ENCODE measurements at regions not wholly inside any gene's neighbourhood (a gene's known extent, or its start where the extent isn't known, plus 50 kb on each side); places are given as distances from the start of the nearest gene placed in this dataset.

DNA sequence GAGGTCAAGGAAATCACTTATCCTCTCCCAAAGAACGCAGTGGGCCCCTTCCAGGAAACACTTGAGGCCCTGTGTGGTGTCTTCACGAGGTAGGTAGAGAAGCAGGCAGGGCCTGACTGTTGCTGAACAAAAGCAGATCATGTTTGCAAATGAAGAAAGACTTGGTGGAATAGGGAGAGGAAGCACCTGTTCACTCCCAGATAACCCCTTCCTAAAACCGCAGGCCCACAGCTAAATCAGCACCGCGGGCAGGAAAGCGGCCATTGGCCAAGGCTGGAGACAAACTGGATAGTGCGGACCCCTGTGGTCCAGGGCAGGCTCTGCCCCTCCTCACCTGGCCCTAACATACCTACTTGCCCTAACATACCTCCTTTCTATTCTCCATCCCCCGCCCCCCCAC is 64.9 kb upstream of the KLHL29 start:
- no peaks in the 10 kb centered on the region for H3K9me3 Mint-ChIP-seq
- no peak overlapping the region for H3K4me3 Mint-ChIP-seq
- no peaks in the 10 kb centered on the region for H3K36me3 Mint-ChIP-seq (ENCODE audit: low read depth)
- H3K27ac Mint-ChIP-seq (ENCODE audit: unreplicated experiment) = no peak overlapping the region
- H3K27me3 Mint-ChIP-seq (ENCODE audit: low read depth) = peaks cover 3% of the 10 kb centered on the region
- no peak for DNase-seq (ENCODE audit: low read depth, low spot score)
- no peaks in the 10 kb centered on the region for H3K4me1 Mint-ChIP-seq
- TF ChIP-seq, protein P1, sequence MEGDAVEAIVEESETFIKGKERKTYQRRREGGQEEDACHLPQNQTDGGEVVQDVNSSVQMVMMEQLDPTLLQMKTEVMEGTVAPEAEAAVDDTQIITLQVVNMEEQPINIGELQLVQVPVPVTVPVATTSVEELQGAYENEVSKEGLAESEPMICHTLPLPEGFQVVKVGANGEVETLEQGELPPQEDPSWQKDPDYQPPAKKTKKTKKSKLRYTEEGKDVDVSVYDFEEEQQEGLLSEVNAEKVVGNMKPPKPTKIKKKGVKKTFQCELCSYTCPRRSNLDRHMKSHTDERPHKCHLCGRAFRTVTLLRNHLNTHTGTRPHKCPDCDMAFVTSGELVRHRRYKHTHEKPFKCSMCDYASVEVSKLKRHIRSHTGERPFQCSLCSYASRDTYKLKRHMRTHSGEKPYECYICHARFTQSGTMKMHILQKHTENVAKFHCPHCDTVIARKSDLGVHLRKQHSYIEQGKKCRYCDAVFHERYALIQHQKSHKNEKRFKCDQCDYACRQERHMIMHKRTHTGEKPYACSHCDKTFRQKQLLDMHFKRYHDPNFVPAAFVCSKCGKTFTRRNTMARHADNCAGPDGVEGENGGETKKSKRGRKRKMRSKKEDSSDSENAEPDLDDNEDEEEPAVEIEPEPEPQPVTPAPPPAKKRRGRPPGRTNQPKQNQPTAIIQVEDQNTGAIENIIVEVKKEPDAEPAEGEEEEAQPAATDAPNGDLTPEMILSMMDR (conservative IDR thresholded peaks at IDR 0.05) = no peak

DNA sequence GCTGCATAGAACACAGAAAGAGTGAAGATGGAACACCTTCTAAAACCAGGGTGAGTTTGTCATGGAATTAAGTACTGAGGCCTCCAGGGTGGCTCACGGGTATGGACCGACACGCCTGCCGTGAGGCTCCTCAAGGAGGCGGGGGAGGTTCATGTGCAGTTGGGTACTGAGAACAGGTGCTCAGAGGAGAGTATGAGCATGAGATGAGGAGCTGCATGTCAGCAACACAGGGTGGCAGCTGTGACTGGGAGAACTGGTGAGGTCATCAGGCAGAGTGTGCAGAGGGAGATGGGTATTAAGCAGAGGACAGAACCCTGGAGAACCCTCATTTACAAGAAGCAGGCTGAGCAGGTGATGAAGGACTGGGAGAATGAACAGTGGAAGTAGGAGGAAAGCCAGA is 63.2 kb upstream of the KLHL29 start:
- Mint-ChIP-seq H3K27me3 (ENCODE audit: low read depth) (peaks cover 5% of the 10 kb centered on the region), H3K4me3 (no peak overlapping the region), H3K27ac (ENCODE audit: unreplicated experiment) (peak overlapping the region; percentile 65), H3K9me3 (no peaks in the 10 kb centered on the region), H3K4me1 (no peaks in the 10 kb centered on the region), H3K36me3 (ENCODE audit: low read depth) (no peaks in the 10 kb centered on the region)
- TF ChIP-seq, protein P1 (conservative IDR thresholded peaks at IDR 0.05) = no peak
- no peak for DNase-seq (ENCODE audit: low read depth, low spot score)

DNA sequence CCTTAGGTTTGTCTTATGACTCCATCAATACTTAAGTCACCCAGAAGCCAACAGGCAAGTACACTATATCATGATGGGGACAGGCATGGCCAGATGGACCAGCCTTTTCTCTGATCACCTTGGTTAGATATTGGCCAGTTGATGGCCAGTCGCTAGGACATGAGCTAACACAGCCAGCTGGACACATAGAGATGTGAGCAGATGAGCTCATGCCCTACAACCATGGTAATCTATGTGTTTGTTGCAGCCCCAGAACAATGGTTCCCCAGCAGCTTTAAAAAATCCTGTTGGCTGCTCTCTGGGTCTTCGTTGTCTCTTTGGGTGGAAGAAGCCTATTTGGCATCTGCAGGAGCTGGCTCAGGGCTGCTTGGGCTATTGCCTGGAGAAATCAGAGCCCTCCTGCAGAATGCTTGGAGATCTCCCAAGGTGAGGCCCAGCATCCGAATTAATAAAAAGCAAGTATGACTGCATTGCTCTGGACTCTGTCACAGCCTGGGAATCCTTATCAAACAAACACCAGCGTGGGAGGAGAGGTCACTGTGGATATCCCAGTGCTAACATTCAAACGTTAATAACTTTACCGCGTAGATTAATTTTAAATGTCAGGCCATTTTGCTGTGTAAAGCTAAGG is 62.3 kb upstream of the KLHL29 start:
- DNase-seq (ENCODE audit: low read depth, low spot score) = no peak
- Mint-ChIP-seq H3K9me3 (no peaks in the 10 kb centered on the region), H3K27me3 (ENCODE audit: low read depth) (peaks cover 10% of the 10 kb centered on the region), H3K4me1 (no peaks in the 10 kb centered on the region), H3K27ac (ENCODE audit: unreplicated experiment) (no peak overlapping the region), H3K36me3 (ENCODE audit: low read depth) (no peaks in the 10 kb centered on the region), H3K4me3 (no peak overlapping the region)
- TF ChIP-seq, protein P1 (conservative IDR thresholded peaks at IDR 0.05) = no peak

DNA sequence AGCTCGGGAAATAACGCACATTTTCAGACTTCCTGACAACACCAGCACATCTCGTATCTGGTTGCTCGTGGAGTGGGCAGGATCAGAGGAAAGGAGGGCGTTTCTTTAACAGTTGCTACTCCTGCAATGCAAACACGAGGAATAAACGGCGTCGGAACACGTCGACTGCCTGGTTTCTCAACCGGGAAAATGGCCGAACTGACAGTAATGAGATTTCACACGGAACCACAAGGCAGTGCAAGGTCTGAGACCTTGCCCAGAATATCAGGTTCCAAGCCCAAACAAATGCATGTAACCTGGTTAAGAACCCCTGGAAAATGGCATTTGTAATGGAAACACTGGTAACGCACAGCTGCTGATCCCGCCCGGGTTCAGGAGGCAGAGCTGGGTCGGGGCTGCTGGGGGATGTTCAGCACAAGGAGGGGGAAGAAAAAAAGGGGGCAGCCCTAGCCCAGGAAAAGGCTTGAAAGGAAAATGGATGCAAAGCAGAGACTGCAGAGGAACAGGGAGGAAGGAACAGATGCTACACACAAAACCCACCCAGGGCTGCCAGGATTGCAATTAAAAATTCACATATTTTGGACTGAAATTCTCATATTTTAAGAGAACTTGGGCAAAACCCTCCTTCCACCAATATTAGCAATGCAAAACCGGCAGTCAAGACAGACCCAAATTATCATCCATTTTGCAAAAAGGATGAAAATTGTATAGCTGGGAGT is 61.6 kb upstream of the KLHL29 start:
- Mint-ChIP-seq H3K4me1 (no peaks in the 10 kb centered on the region), H3K4me3 (no peak overlapping the region), H3K9me3 (no peaks in the 10 kb centered on the region), H3K27me3 (ENCODE audit: low read depth) (peaks cover 15% of the 10 kb centered on the region), H3K36me3 (ENCODE audit: low read depth) (no peaks in the 10 kb centered on the region), H3K27ac (ENCODE audit: unreplicated experiment) (no peak overlapping the region)
- DNase-seq (ENCODE audit: low read depth, low spot score) = no peak
- TF ChIP-seq, protein P1 (conservative IDR thresholded peaks at IDR 0.05) = no peak

DNA sequence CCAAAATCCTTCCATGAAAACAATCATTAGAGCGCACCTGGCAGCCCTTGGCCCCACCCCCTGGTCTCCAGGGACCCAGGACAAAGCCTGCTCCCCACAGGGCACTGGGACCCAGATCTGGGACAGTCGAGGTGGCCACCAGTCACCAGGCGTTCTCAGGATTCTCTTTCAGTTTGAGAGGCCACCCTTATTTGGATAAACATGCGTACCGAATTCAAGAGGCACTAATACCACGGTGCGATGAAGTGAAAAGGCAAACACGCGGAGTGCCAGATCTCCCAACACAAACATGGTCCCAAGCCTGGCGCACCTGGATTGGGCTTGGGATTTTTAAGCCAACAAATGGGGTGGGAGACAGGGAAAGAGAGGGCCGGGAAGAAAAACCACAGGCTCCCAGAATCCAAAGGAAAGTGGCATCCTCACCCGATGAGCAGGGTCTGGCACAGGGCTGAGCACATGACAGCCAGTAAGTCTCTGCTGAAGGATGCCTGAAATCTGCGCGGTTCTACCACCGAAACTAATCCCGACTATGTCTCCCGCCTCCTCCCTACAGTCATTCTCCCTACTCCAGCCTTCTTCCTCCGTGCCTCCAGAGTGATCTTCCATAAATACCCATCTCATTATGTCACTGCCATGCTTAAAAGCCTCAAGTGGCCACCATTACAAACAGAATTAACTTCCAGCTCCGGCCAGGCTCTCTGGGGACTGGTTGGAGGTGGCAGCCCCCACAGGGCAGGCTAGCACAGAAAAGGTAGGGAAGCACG is 60.9 kb upstream of the KLHL29 start:
- H3K36me3 Mint-ChIP-seq (ENCODE audit: low read depth) = no peaks in the 10 kb centered on the region
- no peak overlapping the region for H3K4me3 Mint-ChIP-seq
- peaks cover 20% of the 10 kb centered on the region for H3K27me3 Mint-ChIP-seq (ENCODE audit: low read depth)
- TF ChIP-seq, protein P1 (conservative IDR thresholded peaks at IDR 0.05) = no peak
- no peaks in the 10 kb centered on the region for H3K4me1 Mint-ChIP-seq
- no peak for DNase-seq (ENCODE audit: low read depth, low spot score)
- no peak overlapping the region for H3K27ac Mint-ChIP-seq (ENCODE audit: unreplicated experiment)
- H3K9me3 Mint-ChIP-seq = no peaks in the 10 kb centered on the region

Measured in neural crest cell (in vitro differentiated cells).